ENCODE measurements at regions not wholly inside any gene's neighbourhood (a gene's known extent, or its start where the extent isn't known, plus 50 kb on each side); places are given as distances from the start of the nearest gene placed in this dataset.

GRCh38 chr2:236656166-236656565, 86.5 kb downstream of the ACKR3 start:
- no peak for TF ChIP-seq CTCF (IDR thresholded peaks at IDR 0.05)
- no peak for TF ChIP-seq POLR2A (IDR thresholded peaks at IDR 0.05)
